ENCODE measurements at regions not wholly inside any gene's neighbourhood (a gene's known extent, or its start where the extent isn't known, plus 50 kb on each side); places are given as distances from the start of the nearest gene placed in this dataset.

GRCh38 chr4:101678180-101678579, 112.3 kb upstream of the BANK1 start:
- no peak for TF ChIP-seq CTCF (IDR thresholded peaks at IDR 0.05; ENCODE audit: low read depth, low read length)
- H3K4me3 ChIP-seq (ENCODE audit: low read depth, low read length), result no peak overlapping the region
- in situ Hi-C loops (cut with HindIII; ENCODE audit: low sequenced_read_pairs), result no loop called here
- no peak for DNase-seq (ENCODE audit: low read depth, low spot score)

GRCh38 chr4:101670897-101671296, 119.6 kb upstream of the BANK1 start:
- in situ Hi-C loops (cut with HindIII; ENCODE audit: low sequenced_read_pairs), result no loop called here
- no peak for TF ChIP-seq CTCF (IDR thresholded peaks at IDR 0.05; ENCODE audit: low read depth, low read length)
- no peak for DNase-seq (ENCODE audit: low read depth, low spot score)
- no peak overlapping the region for H3K4me3 ChIP-seq (ENCODE audit: low read depth, low read length)

- no peak overlapping the region for H3K4me3 ChIP-seq (ENCODE audit: low read depth, low read length)
- no peak for TF ChIP-seq CTCF (IDR thresholded peaks at IDR 0.05; ENCODE audit: low read depth, low read length)
- in situ Hi-C loops (cut with HindIII; ENCODE audit: low sequenced_read_pairs), result no loop called here
- no peak for DNase-seq (ENCODE audit: low read depth, low spot score)
Observed at GRCh38 chr4:101670370-101670769, 120.2 kb upstream of the BANK1 start.

- H3K4me3 ChIP-seq (ENCODE audit: low read depth, low read length), result no peak overlapping the region
- TF ChIP-seq CTCF (IDR thresholded peaks at IDR 0.05; ENCODE audit: low read depth, low read length), result no peak
- in situ Hi-C loops (cut with HindIII; ENCODE audit: low sequenced_read_pairs), result no loop called here
- no peak for DNase-seq (ENCODE audit: low read depth, low spot score)
Observed at GRCh38 chr4:101669832-101670188, 120.7 kb upstream of the BANK1 start.

- in situ Hi-C loops (cut with HindIII; ENCODE audit: low sequenced_read_pairs), result no loop called here
- no peak for TF ChIP-seq CTCF (IDR thresholded peaks at IDR 0.05; ENCODE audit: low read depth, low read length)
- DNase-seq (ENCODE audit: low read depth, low spot score), result no peak
- H3K4me3 ChIP-seq (ENCODE audit: low read depth, low read length), result no peak overlapping the region
Observed at GRCh38 chr4:101669138-101669831, 121.2 kb upstream of the BANK1 start.

- no peak overlapping the region for H3K4me3 ChIP-seq (ENCODE audit: low read depth, low read length)
- in situ Hi-C loops (cut with HindIII; ENCODE audit: low sequenced_read_pairs), result no loop called here
- peak; percentile 74 for DNase-seq (ENCODE audit: low read depth, low spot score)
- no peak for TF ChIP-seq CTCF (IDR thresholded peaks at IDR 0.05; ENCODE audit: low read depth, low read length)
Observed at GRCh38 chr4:101667348-101667747, 123.2 kb upstream of the BANK1 start.

All from astrocyte of the spinal cord (primary cell).